GM12874 (cell line): ENCODE measurements at regions not wholly inside any gene's neighbourhood (a gene's known extent, or its start where the extent isn't known, plus 50 kb on each side); places are given as distances from the start of the nearest gene placed in this dataset.

Experiments
- CTCF ChIP-seq: IDR thresholded peaks from 2 replicates; pipeline ENCODE4 v1.5.1; 2011; ENCODE audit warnings: low read depth, mild to moderate bottlenecking, control low read depth, low read length, moderate library complexity; ENCODE audit not compliant: insufficient read depth

- no peak for TF ChIP-seq CTCF
Observed at GRCh38 chr10:121099592-121099991, 248.4 kb downstream of the WDR11 start.

GRCh38 chr10:121101561-121101960 is 250.4 kb downstream of the WDR11 start:
- TF ChIP-seq CTCF = no peak

GRCh38 chr10:121102706-121103105 is 251.5 kb downstream of the WDR11 start:
- TF ChIP-seq CTCF = no peak

- no peak for TF ChIP-seq CTCF
Observed at GRCh38 chr10:121104476-121105111, 253.4 kb downstream of the WDR11 start.

- TF ChIP-seq CTCF = no peak
Observed at GRCh38 chr10:121106611-121107010, 255.4 kb downstream of the WDR11 start.

- no peak for TF ChIP-seq CTCF
Observed at GRCh38 chr10:121108051-121108450, 256.9 kb downstream of the WDR11 start.

- no peak for TF ChIP-seq CTCF
Observed at GRCh38 chr10:121110369-121110768, 259.2 kb downstream of the WDR11 start.
